Fibroblast of the aortic adventitia (primary cell): ENCODE measurements at regions not wholly inside any gene's neighbourhood (a gene's known extent, or its start where the extent isn't known, plus 50 kb on each side); places are given as distances from the start of the nearest gene placed in this dataset.

ENCODE experiments used
- DNase-seq: peaks from one replicate; pipeline ENCODE4 v3.0.0-alpha.2; 2010; ENCODE audit warnings: low read depth
- H3K4me3 ChIP-seq: 2 replicates; pipeline ENCODE4 v1.5.1; 2011; ENCODE audit warnings: low read depth, mild to moderate bottlenecking, control low read depth, low read length, moderate library complexity
- TF ChIP-seq, protein P1 (sequence below): IDR thresholded peaks from 2 replicates; pipeline ENCODE4 v1.5.1; 2011; ENCODE audit warnings: mild to moderate bottlenecking, low read length, control low read depth, inconsistent platforms; ENCODE audit not compliant: insufficient read depth

DNA sequence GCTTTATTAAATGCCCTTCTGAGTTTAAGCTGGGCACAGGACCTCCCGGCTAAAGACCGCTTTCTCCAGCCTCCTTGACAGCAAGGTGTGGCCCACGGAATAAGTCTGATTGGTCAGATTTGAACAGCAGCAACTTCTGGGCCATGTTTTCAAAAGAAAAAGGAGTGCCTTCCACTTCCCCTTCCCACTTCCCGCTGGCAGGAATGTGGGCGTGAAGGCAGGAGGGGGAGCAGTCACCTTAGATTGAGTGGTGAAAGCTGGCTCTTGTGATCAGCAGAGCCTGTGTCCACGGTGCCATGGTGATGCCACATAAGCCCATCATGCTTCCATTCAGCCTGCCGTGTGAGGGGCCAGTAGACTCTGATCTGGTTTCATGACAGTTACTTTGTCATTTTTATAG lies 136.6 kb upstream of the GLI2 start:
- TF ChIP-seq, protein P1, sequence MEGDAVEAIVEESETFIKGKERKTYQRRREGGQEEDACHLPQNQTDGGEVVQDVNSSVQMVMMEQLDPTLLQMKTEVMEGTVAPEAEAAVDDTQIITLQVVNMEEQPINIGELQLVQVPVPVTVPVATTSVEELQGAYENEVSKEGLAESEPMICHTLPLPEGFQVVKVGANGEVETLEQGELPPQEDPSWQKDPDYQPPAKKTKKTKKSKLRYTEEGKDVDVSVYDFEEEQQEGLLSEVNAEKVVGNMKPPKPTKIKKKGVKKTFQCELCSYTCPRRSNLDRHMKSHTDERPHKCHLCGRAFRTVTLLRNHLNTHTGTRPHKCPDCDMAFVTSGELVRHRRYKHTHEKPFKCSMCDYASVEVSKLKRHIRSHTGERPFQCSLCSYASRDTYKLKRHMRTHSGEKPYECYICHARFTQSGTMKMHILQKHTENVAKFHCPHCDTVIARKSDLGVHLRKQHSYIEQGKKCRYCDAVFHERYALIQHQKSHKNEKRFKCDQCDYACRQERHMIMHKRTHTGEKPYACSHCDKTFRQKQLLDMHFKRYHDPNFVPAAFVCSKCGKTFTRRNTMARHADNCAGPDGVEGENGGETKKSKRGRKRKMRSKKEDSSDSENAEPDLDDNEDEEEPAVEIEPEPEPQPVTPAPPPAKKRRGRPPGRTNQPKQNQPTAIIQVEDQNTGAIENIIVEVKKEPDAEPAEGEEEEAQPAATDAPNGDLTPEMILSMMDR = no peak
- no peak overlapping the region for H3K4me3 ChIP-seq
- DNase-seq = no peak

DNA sequence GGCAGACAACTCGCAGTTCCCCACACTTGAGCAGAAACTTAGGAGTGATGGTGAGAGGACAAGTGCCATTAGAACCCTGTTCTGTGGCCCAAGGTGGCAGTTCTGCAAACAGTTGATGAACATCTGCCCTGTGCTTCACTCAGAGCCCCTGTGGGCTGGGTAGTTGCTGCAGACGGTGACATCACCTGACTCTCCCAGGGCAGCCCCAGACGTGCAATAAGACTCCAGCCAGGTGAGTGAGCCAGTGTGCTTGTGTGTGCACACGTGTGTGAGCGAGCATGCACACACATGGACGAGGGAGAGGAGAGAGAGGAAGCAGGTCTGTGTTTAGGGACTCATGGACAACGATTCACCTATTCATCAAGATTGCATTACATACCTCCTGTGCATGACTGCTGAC lies 136.0 kb upstream of the GLI2 start:
- no peak overlapping the region for H3K4me3 ChIP-seq
- TF ChIP-seq, protein P1 = no peak
- DNase-seq = no peak

DNA sequence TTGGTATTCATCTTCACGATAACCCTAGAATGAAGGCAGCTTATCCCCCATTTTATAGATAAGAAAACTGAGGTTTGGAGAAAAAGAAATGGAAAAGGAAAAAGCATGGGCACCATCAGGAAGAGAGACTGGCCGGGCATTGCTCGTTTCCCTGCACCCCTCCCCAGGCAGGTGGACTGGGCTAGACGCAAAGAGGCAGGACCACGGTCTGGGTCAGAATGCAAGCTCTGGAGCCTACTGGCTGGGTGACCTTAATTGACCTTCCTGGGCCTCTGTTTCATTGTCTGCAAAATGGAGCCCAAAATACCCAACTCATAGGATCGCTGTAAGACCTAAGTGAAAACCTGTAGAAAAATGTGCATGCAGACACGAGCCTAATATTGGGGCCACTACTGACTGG lies 135.3 kb upstream of the GLI2 start:
- H3K4me3 ChIP-seq = no peak overlapping the region
- TF ChIP-seq, protein P1 = no peak
- no peak for DNase-seq

DNA sequence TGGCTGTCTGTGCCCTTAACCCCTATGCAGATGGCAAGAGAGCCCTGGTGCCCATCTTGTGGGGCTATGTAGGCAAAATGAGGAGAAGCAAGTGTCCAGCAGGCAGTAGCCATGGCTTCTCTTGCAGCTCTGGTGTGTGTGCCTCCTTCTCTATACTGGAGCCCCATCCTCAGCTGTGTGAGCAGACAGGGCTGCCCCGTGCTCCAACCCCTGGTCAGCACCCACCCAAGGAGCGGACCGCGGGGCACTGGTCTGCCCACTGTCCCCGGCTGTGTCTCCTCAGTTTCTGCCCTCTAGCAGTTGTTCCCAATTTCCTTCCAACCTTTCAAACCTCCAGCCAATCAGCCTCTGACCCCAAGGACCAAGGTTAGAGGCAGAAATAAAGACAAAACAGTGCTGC lies 134.9 kb upstream of the GLI2 start:
- no peak for DNase-seq
- TF ChIP-seq, protein P1 = no peak
- H3K4me3 ChIP-seq = no peak overlapping the region

DNA sequence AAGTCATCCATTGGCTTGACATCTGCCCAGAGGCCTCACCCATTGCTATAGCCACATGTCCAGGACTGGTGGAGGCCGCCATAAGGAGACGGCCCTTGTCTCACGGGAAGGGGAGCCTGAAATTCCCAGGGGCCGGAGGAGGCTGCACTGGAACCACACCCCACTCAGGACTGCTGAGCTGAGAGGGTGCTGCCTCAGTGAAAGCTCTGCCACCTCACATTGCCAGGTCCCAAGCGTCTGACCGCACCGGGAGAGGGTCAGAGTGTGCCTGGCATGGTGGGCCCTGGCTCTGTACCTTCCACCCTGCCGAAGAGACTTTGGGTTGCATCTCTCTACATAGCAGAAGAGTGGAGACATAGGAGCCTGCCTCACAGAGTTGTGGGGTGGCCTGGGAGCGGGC lies 134.1 kb upstream of the GLI2 start:
- no peak for DNase-seq
- H3K4me3 ChIP-seq = no peak overlapping the region
- TF ChIP-seq, protein P1 = no peak

DNA sequence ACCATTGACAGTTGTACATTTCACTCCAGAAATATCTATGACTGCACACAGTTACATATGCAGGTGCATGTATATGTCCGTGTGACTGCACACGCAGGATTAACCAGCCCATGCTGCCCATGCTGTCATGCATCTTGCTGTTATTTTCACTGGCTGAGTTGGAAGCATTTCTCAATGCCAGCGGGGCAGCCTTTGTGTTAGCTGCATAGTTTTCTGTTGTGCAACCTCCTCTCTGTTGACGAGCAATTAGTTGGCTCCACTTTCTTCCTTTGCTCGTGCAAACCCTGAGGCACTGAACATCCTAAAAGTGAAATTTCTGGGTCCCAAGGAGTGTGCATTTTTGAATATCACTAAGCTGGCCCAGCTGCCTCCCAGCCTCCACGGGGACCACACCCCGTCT lies 133.4 kb upstream of the GLI2 start:
- peak; percentile 18 for DNase-seq
- TF ChIP-seq, protein P1 = no peak
- no peak overlapping the region for H3K4me3 ChIP-seq

DNA sequence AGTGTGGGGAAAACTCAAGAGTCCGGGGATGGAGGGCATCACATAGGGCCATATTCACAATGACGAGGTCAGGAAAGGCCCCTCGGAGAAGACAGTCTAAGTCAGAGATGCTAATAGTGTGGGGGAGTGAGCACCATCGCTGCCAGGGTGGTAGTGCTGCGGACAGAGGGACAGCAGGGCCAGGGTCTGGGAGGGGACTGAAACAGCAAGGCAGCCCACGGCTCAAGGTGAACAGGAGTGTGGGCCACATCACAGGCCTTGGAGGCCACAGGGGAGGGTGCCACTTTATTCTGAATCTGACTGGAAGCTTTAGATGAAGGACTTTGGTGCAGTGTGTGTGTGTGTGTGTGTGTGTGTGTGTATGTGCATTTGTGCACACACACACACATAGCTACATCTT lies 130.9 kb upstream of the GLI2 start:
- DNase-seq = no peak
- TF ChIP-seq, protein P1 = no peak
- no peak overlapping the region for H3K4me3 ChIP-seq
